Sigmoid colon (tissue), 6 donors: ENCODE measurements at regions not wholly inside any gene's neighbourhood (a gene's known extent, or its start where the extent isn't known, plus 50 kb on each side); places are given as distances from the start of the nearest gene placed in this dataset.

Experiments used
- DNase-seq: peaks from one replicate; pipeline ENCODE4 v3.0.0-alpha.2; 2019
- H3K27ac ChIP-seq, 4 donors: fragments of 200-600 bp; sonication (generic); one replicate each; pipeline ENCODE4 v1.5.1; 2016 to 2019; ENCODE audit warnings: mild to moderate bottlenecking in 1 of 4
- H3K27me3 ChIP-seq, 3 donors: fragments of 200-600 bp; sonication (generic); one replicate each; pipeline ENCODE4 v1.5.1; 2019; ENCODE audit warnings: mild to moderate bottlenecking in 1 of 3
- H3K36me3 ChIP-seq, 4 donors: fragments of 200-600 bp; sonication (generic); one replicate each; pipeline ENCODE4 v1.5.1; 2016 to 2019
- H3K4me1 ChIP-seq, 4 donors: fragments of 200-600 bp; sonication (generic); one replicate each; pipeline ENCODE4 v1.5.1; 2017 to 2019
- H3K4me3 ChIP-seq, 4 donors: fragments of 200-600 bp; sonication (generic); one replicate each; pipeline ENCODE4 v1.5.1; 2017 to 2019; ENCODE audit warnings: mild to moderate bottlenecking in 2 of 4, moderate library complexity in 1 of 4
- H3K9me3 ChIP-seq, 4 donors: fragments of 200-600 bp in 3 of 4; sonication (generic) in 3 of 4; one replicate each; pipeline versions ENCODE4 v1.5.1 to v1.6.1; 2013 to 2019
- CTCF ChIP-seq, 4 experiments: fragments of 450-650 bp in 3 of 4; fragments of 200-600 bp in 1 of 4; IDR thresholded peaks; one replicate each; pipeline ENCODE4 v1.5.1; 2016 to 2019; ENCODE audit warnings: antibody characterized with exemption in 4 of 4, mild to moderate bottlenecking in 3 of 4, moderate library complexity in 2 of 4
- EP300 ChIP-seq, 4 donors: sonication (generic); formaldehyde crosslinking; IDR thresholded peaks; one replicate each; pipeline ENCODE4 v1.6.1; 2017; ENCODE audit warnings: antibody characterized with exemption in 4 of 4
- POLR2A ChIP-seq, 2 donors: fragments of 450-650 bp; IDR thresholded peaks; one replicate each; pipeline ENCODE4 v1.6.1; 2016; ENCODE audit warnings: antibody characterized with exemption in 2 of 2, mild to moderate bottlenecking in 2 of 2, moderate library complexity in 2 of 2
- POLR2AphosphoS5 ChIP-seq, 4 donors: sonication (generic); formaldehyde crosslinking; IDR thresholded peaks; one replicate each; pipeline ENCODE4 v1.6.1; 2017; ENCODE audit warnings: antibody characterized with exemption in 4 of 4
- WGBS, 2 donors: extraction: QIAGEN DNeasy Blood & Tissue Kit; methylation state at CpG; one replicate each; pipeline ENCODE4 v1.1.7; 2013; 5-methylcytosine and 5-hydroxymethylcytosine counted together
- intact Hi-C: fragments of 100-400 bp; cut with DNase I; formaldehyde crosslinking; loops from one replicate; pipeline ENCODE4 v1.15.1; 2023
- donor health status: healthy with polysubstance abuse.
- donor health status: healthy.

GRCh38 chr1:87239997-87240605 lies 88.6 kb upstream of the LMO4 start:
- WGBS, 2 donors: 91% methylated on average over 2 of the region's 2 CpGs
- no peaks in the 10 kb centered on the region for H3K4me1 ChIP-seq
- no peaks in the 10 kb centered on the region for H3K36me3 ChIP-seq
- no peak overlapping the region for H3K4me3 ChIP-seq
- H3K27ac ChIP-seq: no peak overlapping the region
- TF ChIP-seq EP300 (IDR thresholded peaks at IDR 0.05): no peak
- no peak for TF ChIP-seq POLR2A (IDR thresholded peaks at IDR 0.05)
- no peak for TF ChIP-seq POLR2AphosphoS5 (IDR thresholded peaks at IDR 0.05)
- no peak for TF ChIP-seq CTCF (IDR thresholded peaks at IDR 0.05)
- no peak for DNase-seq
- no peaks in the 10 kb centered on the region for H3K9me3 ChIP-seq
- no peaks in the 10 kb centered on the region for H3K27me3 ChIP-seq
- intact Hi-C loops: no loop called here

- intact Hi-C loops: no loop called here
- no peaks in the 10 kb centered on the region for H3K27me3 ChIP-seq
- H3K36me3 ChIP-seq: no peaks in the 10 kb centered on the region
- DNase-seq: no peak
- no peak for TF ChIP-seq POLR2AphosphoS5 (IDR thresholded peaks at IDR 0.05)
- no peak for TF ChIP-seq POLR2A (IDR thresholded peaks at IDR 0.05)
- TF ChIP-seq CTCF (IDR thresholded peaks at IDR 0.05): no peak
- TF ChIP-seq EP300 (IDR thresholded peaks at IDR 0.05): no peak
- no peaks in the 10 kb centered on the region for H3K9me3 ChIP-seq
- no peak overlapping the region for H3K27ac ChIP-seq
- no peaks in the 10 kb centered on the region for H3K4me1 ChIP-seq
- H3K4me3 ChIP-seq: no peak overlapping the region
- 79 to 83% methylated on average over 8 of the region's 8 CpGs for WGBS, 2 donors
These were observed 87.9 kb upstream of the LMO4 start for GRCh38 chr1:87240661-87241285.

- 78 to 85% methylated on average over 6 of the region's 6 CpGs for WGBS, 2 donors
- intact Hi-C loops: no loop called here
- Histone ChIP-seq H3K36me3 (no peaks in the 10 kb centered on the region), H3K4me1 (no peaks in the 10 kb centered on the region), H3K4me3 (no peak overlapping the region), H3K9me3 (no peaks in the 10 kb centered on the region), H3K27ac (no peak overlapping the region), H3K27me3 (no peaks in the 10 kb centered on the region)
- TF ChIP-seq POLR2A (IDR thresholded peaks at IDR 0.05): no peak
- TF ChIP-seq POLR2AphosphoS5 (IDR thresholded peaks at IDR 0.05): no peak
- TF ChIP-seq CTCF (IDR thresholded peaks at IDR 0.05): no peak
- TF ChIP-seq EP300 (IDR thresholded peaks at IDR 0.05): no peak
- DNase-seq: no peak
These were observed 86.1 kb upstream of the LMO4 start for GRCh38 chr1:87242445-87243185.

GRCh38 chr1:87243573-87243972 lies 85.1 kb upstream of the LMO4 start:
- no peaks in the 10 kb centered on the region for H3K36me3 ChIP-seq
- H3K27ac ChIP-seq: no peak overlapping the region
- no peaks in the 10 kb centered on the region for H3K27me3 ChIP-seq
- 54% methylated on average over 1 of the region's 1 CpG for WGBS, 2 donors
- no peaks in the 10 kb centered on the region for H3K9me3 ChIP-seq
- intact Hi-C loops: no loop called here
- DNase-seq: no peak
- H3K4me1 ChIP-seq: no peaks in the 10 kb centered on the region
- H3K4me3 ChIP-seq: no peak overlapping the region
- no peak for TF ChIP-seq EP300 (IDR thresholded peaks at IDR 0.05)
- TF ChIP-seq CTCF (IDR thresholded peaks at IDR 0.05): no peak
- no peak for TF ChIP-seq POLR2A (IDR thresholded peaks at IDR 0.05)
- no peak for TF ChIP-seq POLR2AphosphoS5 (IDR thresholded peaks at IDR 0.05)
